HepG2 (cell line): ENCODE measurements at regions not wholly inside any gene's neighbourhood (a gene's known extent, or its start where the extent isn't known, plus 50 kb on each side); places are given as distances from the start of the nearest gene placed in this dataset.

ENCODE experiments used
- ATRX ChIP-seq: sonication (generic); formaldehyde crosslinking; IDR thresholded peaks from 2 replicates; pipeline ENCODE4 v1.4.0; 2020; ENCODE audit warnings: missing genetic modification reagents, borderline replicate concordance
- CCDC6 ChIP-seq: sonication (generic); formaldehyde crosslinking; IDR thresholded peaks from 2 replicates; pipeline ENCODE4 v1.8.1; 2022; ENCODE audit warnings: mild to moderate bottlenecking, missing genetic modification reagents, moderate library complexity
- ELF4 ChIP-seq: sonication (generic); formaldehyde crosslinking; IDR thresholded peaks from 2 replicates; pipeline ENCODE4 v1.5.0; 2020; ENCODE audit warnings: missing genetic modification reagents, mild to moderate bottlenecking, moderate library complexity, borderline replicate concordance
- FLYWCH1 ChIP-seq: sonication (generic); formaldehyde crosslinking; IDR thresholded peaks from 2 replicates; pipeline ENCODE4 v1.8.1; 2023; ENCODE audit warnings: mild to moderate bottlenecking, missing genetic modification reagents
- HINFP ChIP-seq: sonication (generic); formaldehyde crosslinking; IDR thresholded peaks from 2 replicates; pipeline ENCODE4 v1.4.0; 2020; ENCODE audit warnings: low read depth, mild to moderate bottlenecking, missing genetic modification reagents
- KDM3A ChIP-seq: IDR thresholded peaks from 2 replicates; pipeline ENCODE4 v1.6.1; 2018; ENCODE audit warnings: low read depth, missing compliant biosample characterization
- NFATC3 ChIP-seq: sonication (generic); formaldehyde crosslinking; IDR thresholded peaks from 2 replicates; pipeline ENCODE4 v1.5.1; 2020; ENCODE audit warnings: mild to moderate bottlenecking, missing genetic modification reagents
- NFIC ChIP-seq: IDR thresholded peaks from 2 replicates; pipeline ENCODE4 v1.6.1; 2012; ENCODE audit warnings: mild to moderate bottlenecking, low read length, inconsistent platforms
- RXRB ChIP-seq: IDR thresholded peaks from 2 replicates; pipeline ENCODE4 v1.6.1; 2016; ENCODE audit warnings: borderline replicate concordance, missing genetic modification reagents, missing compliant biosample characterization
- SMYD3 ChIP-seq: sonication (generic); formaldehyde crosslinking; IDR thresholded peaks from 2 replicates; pipeline ENCODE4 v1.8.1; 2023; ENCODE audit warnings: mild to moderate bottlenecking, missing genetic modification reagents
- TEF ChIP-seq: sonication (generic); formaldehyde crosslinking; IDR thresholded peaks from 2 replicates; pipeline ENCODE4 v1.5.0; 2020; ENCODE audit warnings: missing genetic modification reagents
- TFDP1 ChIP-seq: IDR thresholded peaks from 2 replicates; pipeline ENCODE4 v1.6.1; 2016; ENCODE audit warnings: missing compliant biosample characterization, missing genetic modification reagents, borderline replicate concordance
- ZBTB39 ChIP-seq: sonication (generic); formaldehyde crosslinking; IDR thresholded peaks from 2 replicates; pipeline ENCODE4 v1.5.0; 2020; ENCODE audit warnings: missing genetic modification reagents
- ZBTB7B ChIP-seq: sonication (generic); formaldehyde crosslinking; IDR thresholded peaks from 2 replicates; pipeline ENCODE4 v1.4.0; 2020; ENCODE audit warnings: missing genetic modification reagents
- ZFP82 ChIP-seq: sonication (generic); formaldehyde crosslinking; IDR thresholded peaks from 2 replicates; pipeline ENCODE4 v1.5.1; 2020; ENCODE audit warnings: mild to moderate bottlenecking, missing genetic modification reagents, borderline replicate concordance
- ZNF263 ChIP-seq: sonication (generic); formaldehyde crosslinking; IDR thresholded peaks from 2 replicates; pipeline ENCODE4 v1.4.0; 2020; ENCODE audit warnings: missing genetic modification reagents
- ZNF484 ChIP-seq: sonication (generic); formaldehyde crosslinking; IDR thresholded peaks from 2 replicates; pipeline ENCODE4 v1.5.1; 2020; ENCODE audit warnings: mild to moderate bottlenecking, low read depth, missing genetic modification reagents, borderline replicate concordance
- ZNF549 ChIP-seq: sonication (generic); formaldehyde crosslinking; IDR thresholded peaks from 2 replicates; pipeline ENCODE4 v1.5.0; 2020; ENCODE audit warnings: missing genetic modification reagents
- ZNF563 ChIP-seq: sonication (generic); formaldehyde crosslinking; IDR thresholded peaks from 2 replicates; pipeline ENCODE4 v1.8.0; 2022; ENCODE audit warnings: mild to moderate bottlenecking, moderate library complexity, missing genetic modification reagents
- ZNF569 ChIP-seq: sonication (generic); formaldehyde crosslinking; IDR thresholded peaks from 2 replicates; pipeline ENCODE4 v1.5.0; 2020; ENCODE audit warnings: mild to moderate bottlenecking, missing genetic modification reagents, moderate library complexity, borderline replicate concordance
- ZNF580 ChIP-seq: IDR thresholded peaks from 2 replicates; pipeline ENCODE4 v1.6.1; 2016; ENCODE audit warnings: low read depth, borderline replicate concordance
- ZNF713 ChIP-seq: sonication (generic); formaldehyde crosslinking; IDR thresholded peaks from 2 replicates; pipeline ENCODE4 v1.4.0; 2020; ENCODE audit warnings: mild to moderate bottlenecking, missing genetic modification reagents
- TF ChIP-seq, protein P1 (sequence below): sonication (generic); formaldehyde crosslinking; IDR thresholded peaks from 2 replicates; pipeline ENCODE4 v1.4.0; 2020; ENCODE audit warnings: mild to moderate bottlenecking, missing genetic modification reagents
- TF ChIP-seq, protein P2 (sequence below): IDR thresholded peaks from 2 replicates; pipeline ENCODE4 v1.6.1; 2016; ENCODE audit warnings: mild to moderate bottlenecking

DNA sequence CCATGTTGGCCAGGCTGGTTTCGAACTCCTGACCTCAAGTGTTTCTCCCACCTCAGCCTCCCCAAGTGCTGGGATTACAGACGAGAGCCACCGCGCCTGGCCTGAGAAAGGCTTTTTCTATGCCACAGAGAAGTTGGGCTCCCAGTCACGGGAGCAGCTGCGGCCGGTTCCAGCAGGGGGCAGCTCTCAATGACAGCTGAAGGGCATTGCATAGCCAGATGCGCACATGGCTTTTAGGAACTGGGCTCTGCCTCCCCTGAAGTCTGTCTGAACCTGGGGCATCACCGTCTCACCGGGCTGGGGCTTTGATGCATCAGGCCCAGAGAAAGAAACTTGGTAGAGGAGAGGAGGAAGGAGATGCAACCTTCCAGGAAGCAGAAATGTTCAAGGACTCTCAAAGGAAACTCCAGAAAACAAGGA lies 84.2 kb upstream of the LAPTM4A start (continued):
- peak; percentile 76 for TF ChIP-seq RXRB (CRISPR knock-in tag)
- TF ChIP-seq NFIC, result no peak
- TF ChIP-seq ZNF484 (CRISPR knock-in tag), result no peak
- TF ChIP-seq, protein P1, sequence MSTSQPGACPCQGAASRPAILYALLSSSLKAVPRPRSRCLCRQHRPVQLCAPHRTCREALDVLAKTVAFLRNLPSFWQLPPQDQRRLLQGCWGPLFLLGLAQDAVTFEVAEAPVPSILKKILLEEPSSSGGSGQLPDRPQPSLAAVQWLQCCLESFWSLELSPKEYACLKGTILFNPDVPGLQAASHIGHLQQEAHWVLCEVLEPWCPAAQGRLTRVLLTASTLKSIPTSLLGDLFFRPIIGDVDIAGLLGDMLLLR (CRISPR knock-in tag), result peak; percentile 67; the same call in 1 of the 2 replicates
- no peak for TF ChIP-seq NFATC3 (CRISPR knock-in tag)
- peak; percentile 88; the same call in 1 of the 2 replicates for TF ChIP-seq ZNF580
- TF ChIP-seq TEF (CRISPR knock-in tag), result no peak
- TF ChIP-seq SMYD3 (CRISPR knock-in tag), result no peak
- no peak for TF ChIP-seq ZNF549 (CRISPR knock-in tag)
- no peak for TF ChIP-seq ZBTB39 (CRISPR knock-in tag)
- TF ChIP-seq TFDP1 (CRISPR knock-in tag), result peak; percentile 39; the same call in 1 of the 2 replicates
- no peak for TF ChIP-seq ZFP82 (CRISPR knock-in tag)
- TF ChIP-seq ZNF713 (CRISPR knock-in tag), result peak; percentile 64; the same call in 1 of the 2 replicates
- TF ChIP-seq ZNF569 (CRISPR knock-in tag), result no peak
- TF ChIP-seq ZNF263, result peak; percentile 66; the same call in 1 of the 2 replicates
- TF ChIP-seq ELF4 (CRISPR knock-in tag), result no peak
- no peak for TF ChIP-seq CCDC6 (CRISPR knock-in tag)
- no peak for TF ChIP-seq ATRX
- TF ChIP-seq ZNF563 (CRISPR knock-in tag), result no peak
- TF ChIP-seq HINFP, result no peak
- TF ChIP-seq FLYWCH1 (CRISPR knock-in tag), result no peak
- TF ChIP-seq ZBTB7B, result peak; percentile 67; the same call in 1 of the 2 replicates
- TF ChIP-seq, protein P2, sequence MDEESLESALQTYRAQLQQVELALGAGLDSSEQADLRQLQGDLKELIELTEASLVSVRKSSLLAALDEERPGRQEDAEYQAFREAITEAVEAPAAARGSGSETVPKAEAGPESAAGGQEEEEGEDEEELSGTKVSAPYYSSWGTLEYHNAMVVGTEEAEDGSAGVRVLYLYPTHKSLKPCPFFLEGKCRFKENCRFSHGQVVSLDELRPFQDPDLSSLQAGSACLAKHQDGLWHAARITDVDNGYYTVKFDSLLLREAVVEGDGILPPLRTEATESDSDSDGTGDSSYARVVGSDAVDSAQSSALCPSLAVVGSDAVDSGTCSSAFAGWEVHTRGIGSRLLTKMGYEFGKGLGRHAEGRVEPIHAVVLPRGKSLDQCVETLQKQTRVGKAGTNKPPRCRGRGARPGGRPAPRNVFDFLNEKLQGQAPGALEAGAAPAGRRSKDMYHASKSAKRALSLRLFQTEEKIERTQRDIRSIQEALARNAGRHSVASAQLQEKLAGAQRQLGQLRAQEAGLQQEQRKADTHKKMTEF (CRISPR knock-in tag), result peak; percentile 62; the same call in 1 of the 2 replicates
- 0 out of 2 replicates have a peak, but pooled peaks have one; percentile 66 for TF ChIP-seq KDM3A (CRISPR knock-in tag)
